ENCODE measurements at regions not wholly inside any gene's neighbourhood (a gene's known extent, or its start where the extent isn't known, plus 50 kb on each side); places are given as distances from the start of the nearest gene placed in this dataset.

- TF ChIP-seq, protein P1, sequence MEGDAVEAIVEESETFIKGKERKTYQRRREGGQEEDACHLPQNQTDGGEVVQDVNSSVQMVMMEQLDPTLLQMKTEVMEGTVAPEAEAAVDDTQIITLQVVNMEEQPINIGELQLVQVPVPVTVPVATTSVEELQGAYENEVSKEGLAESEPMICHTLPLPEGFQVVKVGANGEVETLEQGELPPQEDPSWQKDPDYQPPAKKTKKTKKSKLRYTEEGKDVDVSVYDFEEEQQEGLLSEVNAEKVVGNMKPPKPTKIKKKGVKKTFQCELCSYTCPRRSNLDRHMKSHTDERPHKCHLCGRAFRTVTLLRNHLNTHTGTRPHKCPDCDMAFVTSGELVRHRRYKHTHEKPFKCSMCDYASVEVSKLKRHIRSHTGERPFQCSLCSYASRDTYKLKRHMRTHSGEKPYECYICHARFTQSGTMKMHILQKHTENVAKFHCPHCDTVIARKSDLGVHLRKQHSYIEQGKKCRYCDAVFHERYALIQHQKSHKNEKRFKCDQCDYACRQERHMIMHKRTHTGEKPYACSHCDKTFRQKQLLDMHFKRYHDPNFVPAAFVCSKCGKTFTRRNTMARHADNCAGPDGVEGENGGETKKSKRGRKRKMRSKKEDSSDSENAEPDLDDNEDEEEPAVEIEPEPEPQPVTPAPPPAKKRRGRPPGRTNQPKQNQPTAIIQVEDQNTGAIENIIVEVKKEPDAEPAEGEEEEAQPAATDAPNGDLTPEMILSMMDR (IDR thresholded peaks at IDR 0.05) = no peak
- no peak for TF ChIP-seq SP1 (CRISPR knock-in tag; conservative IDR thresholded peaks at IDR 0.05)
- TF ChIP-seq, protein P2, sequence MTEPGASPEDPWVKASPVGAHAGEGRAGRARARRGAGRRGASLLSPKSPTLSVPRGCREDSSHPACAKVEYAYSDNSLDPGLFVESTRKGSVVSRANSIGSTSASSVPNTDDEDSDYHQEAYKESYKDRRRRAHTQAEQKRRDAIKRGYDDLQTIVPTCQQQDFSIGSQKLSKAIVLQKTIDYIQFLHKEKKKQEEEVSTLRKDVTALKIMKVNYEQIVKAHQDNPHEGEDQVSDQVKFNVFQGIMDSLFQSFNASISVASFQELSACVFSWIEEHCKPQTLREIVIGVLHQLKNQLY (CRISPR knock-in tag; IDR thresholded peaks at IDR 0.05) = no peak
Observed at GRCh38 chr2:6442252-6442985, 423.3 kb downstream of the CMPK2 start.

Measured in WTC11 (cell line).